A673 (cell line): ENCODE measurements at regions not wholly inside any gene's neighbourhood (a gene's known extent, or its start where the extent isn't known, plus 50 kb on each side); places are given as distances from the start of the nearest gene placed in this dataset.

Experiments
- CTCF ChIP-seq: fragments of 300-800, 200-600 bp; sonication (generic); conservative IDR thresholded peaks from 2 replicates; pipeline ENCODE4 v1.5.1; 2017; ENCODE audit warnings: low read depth, mild to moderate bottlenecking, antibody characterized with exemption, low read length, moderate library complexity, mixed read lengths
- EZH2 ChIP-seq: fragments of 200-600 bp; sonication (generic); IDR thresholded peaks from 2 replicates; pipeline ENCODE4 v1.6.1; 2017; ENCODE audit warnings: borderline replicate concordance, low read depth, mild to moderate bottlenecking, mixed read lengths, antibody characterized with exemption, low read length; ENCODE audit not compliant: poor library complexity, severe bottlenecking

- TF ChIP-seq CTCF = no peak
- no peak for TF ChIP-seq EZH2
Observed at GRCh38 chrX:45524296-45524695, 323.6 kb upstream of the DIPK2B start.
